ENCODE measurements at regions not wholly inside any gene's neighbourhood (a gene's known extent, or its start where the extent isn't known, plus 50 kb on each side); places are given as distances from the start of the nearest gene placed in this dataset.

GRCh38 chr4:124481123-124481522 lies 231.4 kb downstream of the ANKRD50 start:
- TF ChIP-seq EZH2 (optimal IDR thresholded peaks at IDR 0.05; ENCODE audit: low read depth, low read length) = no peak
- no peak for TF ChIP-seq CTCF (IDR thresholded peaks at IDR 0.05; ENCODE audit: low read length)
- no peak for TF ChIP-seq EZH2phosphoT487 (IDR thresholded peaks at IDR 0.05; ENCODE audit: low read length)

Measured in MM.1S (cell line).